ENCODE measurements at regions not wholly inside any gene's neighbourhood (a gene's known extent, or its start where the extent isn't known, plus 50 kb on each side); places are given as distances from the start of the nearest gene placed in this dataset.
A peak's percentile ranks its signal among the peaks of the same experiment; 100 is the strongest.

DNA sequence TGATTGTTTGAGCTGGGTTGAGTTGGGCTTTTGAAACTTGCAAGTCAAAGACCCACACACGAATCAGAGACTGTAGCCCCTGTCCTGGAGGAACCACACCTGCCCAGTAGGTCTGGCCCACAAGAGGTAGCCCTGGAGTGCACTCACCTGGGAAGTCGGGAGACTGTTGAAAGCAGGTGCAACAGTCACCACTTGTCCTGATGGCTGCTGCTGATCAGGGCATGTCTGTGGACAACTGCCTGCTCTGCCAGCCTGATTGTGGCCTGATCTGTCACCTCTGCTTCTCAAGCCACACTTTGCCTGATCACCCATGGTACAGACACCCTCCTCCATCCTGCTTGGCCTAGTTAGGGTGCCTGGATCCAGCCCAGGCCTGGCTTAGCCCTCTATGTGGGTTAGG, 105.0 kb upstream of the HAAO start:
- Histone ChIP-seq H3K4me3 (replicated peaks in 1 of 2; ENCODE audit: low read depth in 1 of 2, low read length in 2 of 2) (no peak overlapping the region; a peak in 1 of 4 replicates), H3K9me2 (ENCODE audit: insufficient read depth) (no peaks in the 10 kb centered on the region), H2AFZ (ENCODE audit: low read depth, low read length, poor library complexity, severe bottlenecking) (peak overlapping the region; percentile 48), H3K9me3 (ENCODE audit: control insufficient read depth in 1 of 2, insufficient read depth in 1 of 2, low read depth in 1 of 2, low read length in 2 of 2) (no peaks in the 10 kb centered on the region), H3K36me3 (ENCODE audit: control insufficient read depth in 1 of 2, insufficient read depth in 2 of 2, low read length in 2 of 2) (no peaks in the 10 kb centered on the region), H3K79me2 (ENCODE audit: insufficient read depth, low read length) (no peaks in the 10 kb centered on the region), H3K9ac (ENCODE audit: low read length) (no peak overlapping the region), H3K27me3 (ENCODE audit: insufficient read depth, low read length) (no peaks in the 10 kb centered on the region), H3K27ac (ENCODE audit: low read depth, low read length) (no peak overlapping the region), H3K4me2 (ENCODE audit: low read length) (peak overlapping the region; percentile 41; the same call in 1 of the 2 replicates), H4K20me1 (ENCODE audit: insufficient read depth) (no peaks in the 10 kb centered on the region), H3K4me1 (ENCODE audit: control insufficient read depth in 1 of 2, insufficient read depth in 2 of 2, low read length in 2 of 2) (peaks cover 7 to 18% of the 10 kb centered on the region in 2 experiments)
- ChIA-PET RAD21 (ENCODE audit: low non-redundant PET in 1 of 2, low total read pairs in 2 of 2, uncharacterized antibody in 2 of 2, unreplicated experiment in 2 of 2) (no interaction called here), POLR2A (no interaction called here), CTCF (no interaction called here)
- DNase-seq (ENCODE audit: low read depth, low spot score) (no peak), ATAC-seq (peak; percentile 20)
- intact Hi-C loops (cut with micrococcal nuclease): no loop called here
- TF ChIP-seq POLR2A (IDR thresholded peaks at IDR 0.05; ENCODE audit: borderline replicate concordance, extremely low read depth, insufficient read depth, insufficient read length) (no peak), FOSL1 (IDR thresholded peaks at IDR 0.05; ENCODE audit: low read depth) (no peak), TCF7L2 (IDR thresholded peaks at IDR 0.05; ENCODE audit: borderline replicate concordance, extremely low read depth, insufficient read depth, insufficient read length) (no peak), EGR1 (IDR thresholded peaks at IDR 0.05; ENCODE audit: low read depth) (no peak), SRF (IDR thresholded peaks at IDR 0.05; ENCODE audit: low read depth) (no peak), RAD21 (IDR thresholded peaks at IDR 0.05; ENCODE audit: low read depth) (no peak), ZNF274 (IDR thresholded peaks at IDR 0.05; ENCODE audit: low read depth, low read length) (no peak)
- TF ChIP-seq, protein P1, sequence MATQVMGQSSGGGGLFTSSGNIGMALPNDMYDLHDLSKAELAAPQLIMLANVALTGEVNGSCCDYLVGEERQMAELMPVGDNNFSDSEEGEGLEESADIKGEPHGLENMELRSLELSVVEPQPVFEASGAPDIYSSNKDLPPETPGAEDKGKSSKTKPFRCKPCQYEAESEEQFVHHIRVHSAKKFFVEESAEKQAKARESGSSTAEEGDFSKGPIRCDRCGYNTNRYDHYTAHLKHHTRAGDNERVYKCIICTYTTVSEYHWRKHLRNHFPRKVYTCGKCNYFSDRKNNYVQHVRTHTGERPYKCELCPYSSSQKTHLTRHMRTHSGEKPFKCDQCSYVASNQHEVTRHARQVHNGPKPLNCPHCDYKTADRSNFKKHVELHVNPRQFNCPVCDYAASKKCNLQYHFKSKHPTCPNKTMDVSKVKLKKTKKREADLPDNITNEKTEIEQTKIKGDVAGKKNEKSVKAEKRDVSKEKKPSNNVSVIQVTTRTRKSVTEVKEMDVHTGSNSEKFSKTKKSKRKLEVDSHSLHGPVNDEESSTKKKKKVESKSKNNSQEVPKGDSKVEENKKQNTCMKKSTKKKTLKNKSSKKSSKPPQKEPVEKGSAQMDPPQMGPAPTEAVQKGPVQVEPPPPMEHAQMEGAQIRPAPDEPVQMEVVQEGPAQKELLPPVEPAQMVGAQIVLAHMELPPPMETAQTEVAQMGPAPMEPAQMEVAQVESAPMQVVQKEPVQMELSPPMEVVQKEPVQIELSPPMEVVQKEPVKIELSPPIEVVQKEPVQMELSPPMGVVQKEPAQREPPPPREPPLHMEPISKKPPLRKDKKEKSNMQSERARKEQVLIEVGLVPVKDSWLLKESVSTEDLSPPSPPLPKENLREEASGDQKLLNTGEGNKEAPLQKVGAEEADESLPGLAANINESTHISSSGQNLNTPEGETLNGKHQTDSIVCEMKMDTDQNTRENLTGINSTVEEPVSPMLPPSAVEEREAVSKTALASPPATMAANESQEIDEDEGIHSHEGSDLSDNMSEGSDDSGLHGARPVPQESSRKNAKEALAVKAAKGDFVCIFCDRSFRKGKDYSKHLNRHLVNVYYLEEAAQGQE (IDR thresholded peaks at IDR 0.05; ENCODE audit: low read depth): no peak
- no TSS peak for BruUV-seq (replicated peaks)

DNA sequence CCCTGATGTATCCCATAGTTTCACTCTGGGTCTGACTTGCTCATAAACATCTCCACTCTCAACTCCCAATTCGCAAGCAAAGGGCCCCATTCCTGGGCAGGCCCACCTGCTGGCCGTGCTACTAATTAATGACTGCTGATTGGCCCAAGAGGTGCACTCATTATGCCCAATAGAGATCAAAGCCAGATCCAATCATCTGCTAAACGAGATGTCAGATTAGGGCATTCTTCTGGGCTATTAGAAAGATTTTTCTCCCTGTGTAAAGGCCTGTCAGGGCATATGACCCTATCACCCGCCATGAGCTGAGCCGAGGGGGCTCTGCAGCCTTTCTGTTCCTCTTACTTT, 103.4 kb upstream of the HAAO start:
- Histone ChIP-seq H3K36me3 (ENCODE audit: control insufficient read depth in 1 of 2, insufficient read depth in 2 of 2, low read length in 2 of 2) (no peaks in the 10 kb centered on the region), H3K9me2 (ENCODE audit: insufficient read depth) (no peaks in the 10 kb centered on the region), H3K27me3 (ENCODE audit: insufficient read depth, low read length) (no peaks in the 10 kb centered on the region), H3K9ac (ENCODE audit: low read length) (no peak overlapping the region), H3K79me2 (ENCODE audit: insufficient read depth, low read length) (no peaks in the 10 kb centered on the region), H4K20me1 (ENCODE audit: insufficient read depth) (no peaks in the 10 kb centered on the region), H3K9me3 (ENCODE audit: control insufficient read depth in 1 of 2, insufficient read depth in 1 of 2, low read depth in 1 of 2, low read length in 2 of 2) (no peaks in the 10 kb centered on the region), H3K4me2 (ENCODE audit: low read length) (no peak overlapping the region), H3K27ac (ENCODE audit: low read depth, low read length) (no peak overlapping the region), H3K4me3 (replicated peaks in 1 of 2; ENCODE audit: low read depth in 1 of 2, low read length in 2 of 2) (no peak overlapping the region), H3K4me1 (ENCODE audit: control insufficient read depth in 1 of 2, insufficient read depth in 2 of 2, low read length in 2 of 2) (peaks cover 7 to 18% of the 10 kb centered on the region in 2 experiments), H2AFZ (ENCODE audit: low read depth, low read length, poor library complexity, severe bottlenecking) (no peak overlapping the region)
- DNase-seq (ENCODE audit: low read depth, low spot score) (no peak), ATAC-seq (no peak)
- intact Hi-C loops (cut with micrococcal nuclease): no loop called here
- TF ChIP-seq ELF1 (IDR thresholded peaks at IDR 0.05; ENCODE audit: borderline replicate concordance, low read depth) (no peak), SRF (IDR thresholded peaks at IDR 0.05; ENCODE audit: low read depth) (no peak), TCF7L2 (IDR thresholded peaks at IDR 0.05; ENCODE audit: borderline replicate concordance, extremely low read depth, insufficient read depth, insufficient read length) (no peak), SP1 (IDR thresholded peaks at IDR 0.05; ENCODE audit: low read depth) (no peak), YY1 (IDR thresholded peaks at IDR 0.05; ENCODE audit: extremely low read depth, insufficient replicate concordance, low read depth, low read length) (no peak), POLR2AphosphoS5 (IDR thresholded peaks at IDR 0.05; ENCODE audit: low read depth, low read length) (no peak), POLR2A (IDR thresholded peaks at IDR 0.05; ENCODE audit: borderline replicate concordance, extremely low read depth, insufficient read depth, insufficient read length) (no peak)
- TF ChIP-seq, protein P2, sequence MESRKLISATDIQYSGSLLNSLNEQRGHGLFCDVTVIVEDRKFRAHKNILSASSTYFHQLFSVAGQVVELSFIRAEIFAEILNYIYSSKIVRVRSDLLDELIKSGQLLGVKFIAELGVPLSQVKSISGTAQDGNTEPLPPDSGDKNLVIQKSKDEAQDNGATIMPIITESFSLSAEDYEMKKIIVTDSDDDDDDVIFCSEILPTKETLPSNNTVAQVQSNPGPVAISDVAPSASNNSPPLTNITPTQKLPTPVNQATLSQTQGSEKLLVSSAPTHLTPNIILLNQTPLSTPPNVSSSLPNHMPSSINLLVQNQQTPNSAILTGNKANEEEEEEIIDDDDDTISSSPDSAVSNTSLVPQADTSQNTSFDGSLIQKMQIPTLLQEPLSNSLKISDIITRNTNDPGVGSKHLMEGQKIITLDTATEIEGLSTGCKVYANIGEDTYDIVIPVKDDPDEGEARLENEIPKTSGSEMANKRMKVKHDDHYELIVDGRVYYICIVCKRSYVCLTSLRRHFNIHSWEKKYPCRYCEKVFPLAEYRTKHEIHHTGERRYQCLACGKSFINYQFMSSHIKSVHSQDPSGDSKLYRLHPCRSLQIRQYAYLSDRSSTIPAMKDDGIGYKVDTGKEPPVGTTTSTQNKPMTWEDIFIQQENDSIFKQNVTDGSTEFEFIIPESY (IDR thresholded peaks at IDR 0.05; ENCODE audit: extremely low read depth, insufficient replicate concordance, low read length): no peak
- TF ChIP-seq, protein P3, sequence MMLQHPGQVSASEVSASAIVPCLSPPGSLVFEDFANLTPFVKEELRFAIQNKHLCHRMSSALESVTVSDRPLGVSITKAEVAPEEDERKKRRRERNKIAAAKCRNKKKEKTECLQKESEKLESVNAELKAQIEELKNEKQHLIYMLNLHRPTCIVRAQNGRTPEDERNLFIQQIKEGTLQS (IDR thresholded peaks at IDR 0.05): no peak
- CTCF ChIA-PET: no interaction called here
- RAD21 ChIA-PET (ENCODE audit: low non-redundant PET in 1 of 2, low total read pairs in 2 of 2, uncharacterized antibody in 2 of 2, unreplicated experiment in 2 of 2): no interaction called here
- POLR2A ChIA-PET: no interaction called here
- no TSS peak for BruUV-seq (replicated peaks)
